Omental fat pad (tissue), 3 donors: ENCODE measurements at regions not wholly inside any gene's neighbourhood (a gene's known extent, or its start where the extent isn't known, plus 50 kb on each side); places are given as distances from the start of the nearest gene placed in this dataset.
"Not testable (repeated sequence)": the region's sequence is repeated elsewhere in the genome, so short reads cannot be mapped to it uniquely, and the experiment has no call there.

ENCODE experiments used
- ATAC-seq: fragments of 150-250 bp; one replicate; pipeline ENCODE4 v1.9.1; 2016; ENCODE audit warnings: mild to moderate bottlenecking, moderate library complexity; ENCODE audit not compliant: low FRiP score
- DNase-seq: peaks from one replicate; pipeline ENCODE4 v3.0.0-alpha.2; 2019; ENCODE audit warnings: low spot score
- CTCF ChIP-seq, 3 donors: fragments of 450-650 bp; IDR thresholded peaks; one replicate each; pipeline ENCODE4 v1.5.1; 2016 to 2017; ENCODE audit warnings: antibody characterized with exemption in 3 of 3, mild to moderate bottlenecking in 3 of 3, moderate library complexity in 2 of 3

- not testable (repeated sequence) for ATAC-seq, DNase-seq
These were observed 93.2 kb upstream of the RPH3AL start, which contains the start of gene RFLNB for GRCh38 chr17:445839-446238. RFLNB (minus strand) TSS chr17:445939.

GRCh38 chr17:444879-445454 is 92.4 kb upstream of the RPH3AL start:
- DNase-seq (no peak), ATAC-seq (no peak)
- TF ChIP-seq CTCF (IDR thresholded peaks at IDR 0.05): no peak

GRCh38 chr17:443109-443508 is 90.5 kb upstream of the RPH3AL start:
- no peak for ATAC-seq
- DNase-seq: no peak
- TF ChIP-seq CTCF (IDR thresholded peaks at IDR 0.05): no peak

GRCh38 chr17:441155-441950 is 88.7 kb upstream of the RPH3AL start:
- no peak for ATAC-seq
- TF ChIP-seq CTCF (IDR thresholded peaks at IDR 0.05): no peak

GRCh38 chr17:438191-438590 is 85.6 kb upstream of the RPH3AL start:
- no peak for TF ChIP-seq CTCF (IDR thresholded peaks at IDR 0.05)
- DNase-seq (no peak), ATAC-seq (no peak)

More at GRCh38 chr17:441155-441950, 88.7 kb upstream of the RPH3AL start:
- no peak for DNase-seq

- DNase-seq (no peak), ATAC-seq (no peak)
- no peak for TF ChIP-seq CTCF (IDR thresholded peaks at IDR 0.05)
These were observed 84.9 kb upstream of the RPH3AL start for GRCh38 chr17:437545-437944.

- ATAC-seq (no peak), DNase-seq (no peak)
- no peak for TF ChIP-seq CTCF (IDR thresholded peaks at IDR 0.05)
These were observed 84.0 kb upstream of the RPH3AL start for GRCh38 chr17:436571-436970.

- not testable (repeated sequence) for DNase-seq, ATAC-seq
These were observed 79.9 kb upstream of the RPH3AL start for GRCh38 chr17:432471-432870.
